HG03432 (cell line): ENCODE measurements at regions not wholly inside any gene's neighbourhood (a gene's known extent, or its start where the extent isn't known, plus 50 kb on each side); places are given as distances from the start of the nearest gene placed in this dataset.

Experiments used
- ATAC-seq: cut with Tn5 transposase; IDR thresholded peaks from one replicate; pipeline ENCODE4 v1.9.1; 2021; ENCODE audit warnings: mild to moderate bottlenecking, moderate library complexity; ENCODE audit not compliant: unreplicated experiment

DNA sequence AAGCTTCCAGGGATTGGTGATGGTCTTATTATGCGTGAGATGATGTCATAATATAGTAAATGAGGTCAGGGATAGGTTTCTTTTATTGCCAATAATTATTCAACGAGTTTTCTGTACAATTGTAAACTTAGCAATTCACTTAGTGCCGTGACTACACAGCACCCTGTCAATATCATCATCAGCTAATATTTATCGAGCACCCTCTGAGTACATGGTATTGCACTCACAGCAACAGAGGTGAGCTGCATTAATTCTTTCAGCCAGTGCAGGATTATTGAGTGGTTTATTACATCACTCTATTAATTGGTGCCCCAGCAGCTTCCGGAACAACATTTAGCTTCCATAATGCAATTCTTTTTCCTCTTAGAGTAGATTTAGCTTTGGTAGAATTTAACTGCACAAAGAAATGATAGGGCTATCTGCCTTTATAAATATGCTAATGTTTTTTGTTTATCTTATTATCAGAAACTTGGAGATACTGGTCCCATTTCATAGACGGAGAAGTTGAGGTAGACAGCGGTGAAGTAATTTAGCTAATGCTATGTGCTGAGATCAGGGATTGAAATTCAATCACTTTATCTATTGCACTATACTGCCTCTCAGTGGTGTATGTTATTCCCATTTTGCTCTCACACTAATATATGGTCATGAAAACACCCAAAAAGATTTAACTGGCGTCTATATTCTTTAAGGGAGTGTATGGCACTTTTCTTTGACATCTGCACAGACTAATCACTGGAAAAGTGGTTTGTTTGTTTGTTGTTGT lies 726.1 kb upstream of the WWC1 start:
- no peak for ATAC-seq

- no peak for ATAC-seq
These were observed 721.0 kb upstream of the WWC1 start for GRCh38 chr5:167570431-167570830.

GRCh38 chr5:167571824-167572223 lies 719.6 kb upstream of the WWC1 start:
- ATAC-seq = no peak

- no peak for ATAC-seq
These were observed 717.9 kb upstream of the WWC1 start for GRCh38 chr5:167573370-167574127.

GRCh38 chr5:167574464-167574863 lies 717.0 kb upstream of the WWC1 start:
- ATAC-seq = no peak

DNA sequence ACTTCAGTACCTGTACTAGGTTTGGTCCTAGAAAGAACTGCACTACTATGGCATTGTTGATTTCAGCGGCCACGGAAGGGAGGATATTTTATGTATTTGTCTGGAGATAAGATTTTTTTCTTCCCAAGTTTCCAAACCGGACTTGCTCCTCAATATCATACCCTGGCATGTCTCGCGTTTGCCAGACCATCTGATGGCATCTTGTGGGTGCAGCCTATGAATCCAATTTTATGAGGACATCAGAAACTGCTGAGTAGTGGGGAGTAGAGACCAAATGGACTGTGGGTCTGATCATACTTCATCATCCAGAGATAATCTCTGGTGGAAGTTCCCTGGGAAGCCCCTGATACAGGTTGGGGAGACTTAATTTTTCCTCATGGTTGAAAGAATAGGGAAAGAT lies 716.1 kb upstream of the WWC1 start:
- no peak for ATAC-seq

DNA sequence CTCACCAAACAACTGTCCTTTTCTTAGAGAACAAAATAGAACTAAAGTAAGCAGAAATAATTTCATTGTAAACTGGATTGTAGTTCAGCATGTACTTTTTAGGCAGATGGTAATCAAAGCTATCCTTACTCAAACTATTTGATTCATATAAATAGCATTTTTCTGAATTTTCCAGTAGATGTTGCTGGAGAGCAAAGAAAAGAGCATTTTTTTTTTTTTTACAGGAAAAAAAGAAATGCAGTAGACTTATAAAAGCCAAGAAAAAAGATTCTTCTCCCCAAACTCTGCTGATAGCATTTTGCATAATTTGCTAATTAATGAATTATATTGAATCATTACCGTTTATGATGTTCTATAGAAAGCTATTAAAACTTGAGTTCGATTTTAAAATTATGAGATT lies 715.3 kb upstream of the WWC1 start:
- ATAC-seq = no peak

DNA sequence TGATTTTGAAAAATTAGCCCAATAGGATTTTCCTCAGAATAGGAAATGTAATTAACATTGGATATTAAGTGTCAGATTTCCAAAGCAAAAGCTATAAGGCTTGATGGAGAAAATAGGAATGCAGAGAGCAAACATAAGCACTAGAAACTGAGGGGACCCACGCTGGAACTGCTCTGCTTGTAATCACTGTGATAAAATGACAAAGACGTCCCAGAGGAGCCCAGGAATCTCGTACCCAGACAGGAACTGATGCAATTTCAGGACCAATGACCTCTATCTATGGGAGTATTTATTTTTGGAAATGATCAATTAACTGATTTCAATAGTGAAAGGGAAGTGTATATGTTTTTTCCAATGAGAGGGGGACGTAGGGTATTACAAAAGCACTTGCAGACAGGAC lies 714.5 kb upstream of the WWC1 start:
- no peak for ATAC-seq

GRCh38 chr5:167577616-167578015 lies 713.8 kb upstream of the WWC1 start:
- ATAC-seq = no peak

- ATAC-seq = no peak
These were observed 712.3 kb upstream of the WWC1 start for GRCh38 chr5:167578977-167579692.

GRCh38 chr5:167579693-167580055 lies 711.8 kb upstream of the WWC1 start:
- ATAC-seq = no peak

DNA sequence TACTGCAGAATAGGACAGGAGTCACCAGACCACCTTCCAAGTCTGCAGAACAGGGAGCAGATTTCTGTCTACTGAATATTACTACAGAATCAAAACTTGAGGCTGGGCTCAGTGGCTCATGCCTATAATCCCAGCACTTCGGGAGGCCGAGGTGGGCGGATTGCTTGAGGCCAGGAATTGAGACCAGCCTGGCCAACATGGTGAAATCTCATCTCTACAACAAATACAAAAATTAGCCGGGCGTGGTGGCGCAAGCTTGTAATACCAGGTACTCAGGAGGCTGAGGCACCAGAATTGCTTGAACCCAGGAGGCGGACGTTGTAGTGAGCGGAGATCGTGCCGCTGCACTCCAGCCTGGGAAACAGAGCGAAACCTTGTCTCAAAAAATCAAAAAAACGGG lies 710.8 kb upstream of the WWC1 start:
- no peak for ATAC-seq

GRCh38 chr5:167582283-167582682 lies 709.2 kb upstream of the WWC1 start:
- no peak for ATAC-seq

- no peak for ATAC-seq
These were observed 708.6 kb upstream of the WWC1 start for GRCh38 chr5:167582886-167583285.

DNA sequence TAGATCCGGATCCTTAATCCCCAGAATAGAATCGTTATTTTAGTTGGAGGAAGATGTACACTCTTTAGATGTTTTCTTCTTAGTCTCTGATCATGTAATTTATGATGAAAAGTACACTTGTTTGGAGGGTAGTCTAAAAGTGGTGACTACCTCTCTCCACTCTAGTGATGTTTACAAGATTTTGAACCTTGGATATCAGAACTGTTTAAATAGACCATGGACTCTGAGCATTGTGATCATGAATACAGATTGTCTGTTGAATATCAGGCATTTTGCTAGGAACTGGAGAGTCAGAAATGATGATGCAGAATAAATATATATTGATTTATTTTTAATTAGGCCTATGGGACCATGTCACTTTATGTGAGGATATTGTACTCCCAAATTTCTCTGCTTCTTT lies 706.3 kb upstream of the WWC1 start:
- no peak for ATAC-seq

DNA sequence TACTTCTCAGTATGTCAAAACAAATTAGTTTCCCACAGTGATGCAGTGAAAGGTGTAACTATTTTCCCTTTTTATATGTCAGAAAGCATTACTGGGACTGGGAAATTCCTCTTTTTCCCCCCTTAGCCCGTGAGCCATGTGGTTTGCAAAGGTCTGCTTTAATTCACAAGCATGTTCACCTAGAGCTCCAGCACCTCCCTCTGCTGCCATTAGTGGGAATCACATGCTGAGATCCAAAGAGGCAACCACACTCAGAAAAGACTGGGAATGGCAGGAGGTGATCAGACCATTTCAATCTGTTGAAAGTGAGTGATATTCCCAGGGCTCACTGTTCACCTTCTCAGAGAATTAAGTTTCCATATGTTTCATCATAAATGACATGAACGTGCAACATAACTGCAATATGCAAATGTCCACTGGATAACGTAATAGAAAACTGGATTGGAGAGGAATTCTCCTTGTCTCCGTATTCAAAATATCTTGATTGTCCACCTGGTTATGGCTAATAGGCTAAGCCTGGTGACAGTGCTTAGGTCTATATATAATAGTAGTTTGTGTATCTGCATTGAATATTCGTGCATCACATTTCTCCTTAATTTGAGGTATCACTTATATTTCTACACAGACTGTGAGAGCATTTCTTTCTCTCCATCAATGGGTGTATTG lies 703.5 kb upstream of the WWC1 start:
- no peak for ATAC-seq

GRCh38 chr5:167592114-167592513 lies 699.3 kb upstream of the WWC1 start:
- no peak for ATAC-seq

- ATAC-seq = no peak
These were observed 698.0 kb upstream of the WWC1 start for GRCh38 chr5:167593329-167594060.

DNA sequence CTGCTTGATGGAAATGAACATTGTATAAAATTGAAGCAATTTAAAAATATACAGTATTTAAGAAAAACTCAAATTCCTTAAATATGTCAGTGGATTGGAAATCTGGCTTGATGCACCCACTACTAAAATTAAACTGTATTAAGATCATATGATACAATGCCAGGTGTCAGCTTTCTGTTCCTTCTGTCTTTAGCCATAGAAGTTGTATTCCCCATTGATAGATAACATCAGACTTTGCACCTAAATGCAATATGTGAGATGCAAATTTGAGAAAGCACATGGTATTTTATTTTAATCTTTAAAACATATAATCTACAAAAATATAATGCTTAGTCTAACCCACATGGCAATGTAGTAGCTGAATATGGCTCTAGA lies 697.4 kb upstream of the WWC1 start:
- no peak for ATAC-seq

GRCh38 chr5:167594750-167595149 lies 696.7 kb upstream of the WWC1 start:
- no peak for ATAC-seq

DNA sequence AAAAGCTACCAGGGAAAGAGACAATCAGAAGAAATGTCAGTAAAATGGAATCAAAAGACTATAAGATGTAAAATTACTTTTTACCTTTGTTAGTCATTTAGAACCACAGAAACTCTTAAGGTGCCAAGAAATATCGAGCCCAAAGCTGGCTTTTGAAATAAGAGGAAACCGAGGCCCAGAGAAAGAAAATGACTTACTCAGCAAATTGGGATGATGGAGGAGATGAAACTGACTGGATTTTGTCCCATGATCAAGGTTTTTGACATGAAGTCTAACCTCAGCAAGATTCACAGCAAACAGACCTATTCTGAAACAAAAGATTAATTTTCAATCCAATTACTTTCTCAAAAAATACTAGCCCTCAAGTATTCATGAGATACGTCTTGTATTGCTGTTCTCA lies 696.2 kb upstream of the WWC1 start:
- no peak for ATAC-seq
